ENCODE measurements at regions not wholly inside any gene's neighbourhood (a gene's known extent, or its start where the extent isn't known, plus 50 kb on each side); places are given as distances from the start of the nearest gene placed in this dataset.

GRCh38 chr12:125376422-125376821 lies 311.2 kb downstream of the AACS start:
- H3K27me3 ChIP-seq (ENCODE audit: control insufficient read depth, insufficient read depth, low read length) = no peaks in the 10 kb centered on the region
- no peak overlapping the region for H3K4me3 ChIP-seq (ENCODE audit: low read depth, low read length)
- TF ChIP-seq CTCF (IDR thresholded peaks at IDR 0.05; ENCODE audit: insufficient read depth, low read depth, low read length) = no peak
- H3K36me3 ChIP-seq (ENCODE audit: control insufficient read depth, insufficient read depth, low read length) = no peaks in the 10 kb centered on the region
- ChIA-PET CTCF (no interaction called here), POLR2A (no interaction called here)
- DNase-seq (ENCODE audit: low read depth) = no peak

- ChIA-PET POLR2A (no interaction called here), CTCF (no interaction called here)
- no peak for TF ChIP-seq CTCF (IDR thresholded peaks at IDR 0.05; ENCODE audit: insufficient read depth, low read depth, low read length)
These were observed 311.9 kb downstream of the AACS start for GRCh38 chr12:125377093-125377492.

GRCh38 chr12:125381373-125381772 lies 316.1 kb downstream of the AACS start:
- CTCF ChIA-PET = no interaction called here
- no peak for DNase-seq (ENCODE audit: low read depth)
- no peaks in the 10 kb centered on the region for H3K36me3 ChIP-seq (ENCODE audit: control insufficient read depth, insufficient read depth, low read length)
- TF ChIP-seq CTCF (IDR thresholded peaks at IDR 0.05; ENCODE audit: insufficient read depth, low read depth, low read length) = no peak
- no peaks in the 10 kb centered on the region for H3K27me3 ChIP-seq (ENCODE audit: control insufficient read depth, insufficient read depth, low read length)
- H3K4me3 ChIP-seq (ENCODE audit: low read depth, low read length) = no peak overlapping the region
- POLR2A ChIA-PET = no interaction called here

More at GRCh38 chr12:125377093-125377492, 311.9 kb downstream of the AACS start:
- no peaks in the 10 kb centered on the region for H3K27me3 ChIP-seq (ENCODE audit: control insufficient read depth, insufficient read depth, low read length)
- DNase-seq (ENCODE audit: low read depth) = no peak
- H3K36me3 ChIP-seq (ENCODE audit: control insufficient read depth, insufficient read depth, low read length) = no peaks in the 10 kb centered on the region
- H3K4me3 ChIP-seq (ENCODE audit: low read depth, low read length) = no peak overlapping the region

- TF ChIP-seq CTCF (IDR thresholded peaks at IDR 0.05; ENCODE audit: insufficient read depth, low read depth, low read length) = no peak
- no peaks in the 10 kb centered on the region for H3K27me3 ChIP-seq (ENCODE audit: control insufficient read depth, insufficient read depth, low read length)
- H3K36me3 ChIP-seq (ENCODE audit: control insufficient read depth, insufficient read depth, low read length) = no peaks in the 10 kb centered on the region
- H3K4me3 ChIP-seq (ENCODE audit: low read depth, low read length) = no peak overlapping the region
- ChIA-PET CTCF (no interaction called here), POLR2A (no interaction called here)
- DNase-seq (ENCODE audit: low read depth) = no peak
These were observed 317.7 kb downstream of the AACS start for GRCh38 chr12:125382926-125383325.

GRCh38 chr12:125386652-125387051 lies 321.4 kb downstream of the AACS start:
- Histone ChIP-seq H3K4me3 (ENCODE audit: low read depth, low read length) (no peak overlapping the region), H3K27me3 (ENCODE audit: control insufficient read depth, insufficient read depth, low read length) (no peaks in the 10 kb centered on the region), H3K36me3 (ENCODE audit: control insufficient read depth, insufficient read depth, low read length) (no peaks in the 10 kb centered on the region)
- ChIA-PET POLR2A (no interaction called here), CTCF (no interaction called here)
- DNase-seq (ENCODE audit: low read depth) = no peak
- TF ChIP-seq CTCF (IDR thresholded peaks at IDR 0.05; ENCODE audit: insufficient read depth, low read depth, low read length) = no peak
